ENCODE measurements at regions not wholly inside any gene's neighbourhood (a gene's known extent, or its start where the extent isn't known, plus 50 kb on each side); places are given as distances from the start of the nearest gene placed in this dataset.

DNA sequence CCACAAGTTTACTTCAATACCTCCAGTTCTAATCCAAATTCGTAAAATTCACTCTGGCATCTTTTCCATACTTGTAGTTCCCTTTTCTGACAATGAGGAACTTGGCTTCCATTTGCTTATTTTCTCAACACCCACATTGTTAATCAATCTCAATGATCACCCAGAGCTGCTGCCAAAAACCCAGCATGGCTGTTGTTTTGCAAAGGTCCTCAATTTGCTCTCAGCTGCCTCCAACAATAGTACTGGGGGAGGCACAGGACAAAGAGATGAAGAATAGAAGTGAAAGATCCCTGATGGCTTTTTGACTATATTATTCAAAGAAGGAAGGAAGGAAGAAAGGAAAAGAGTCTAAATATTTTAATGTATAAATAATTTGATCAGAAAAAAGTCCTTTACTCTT lies 847.8 kb downstream of the RAPGEF2 start:
- no peak for DNase-seq

DNA sequence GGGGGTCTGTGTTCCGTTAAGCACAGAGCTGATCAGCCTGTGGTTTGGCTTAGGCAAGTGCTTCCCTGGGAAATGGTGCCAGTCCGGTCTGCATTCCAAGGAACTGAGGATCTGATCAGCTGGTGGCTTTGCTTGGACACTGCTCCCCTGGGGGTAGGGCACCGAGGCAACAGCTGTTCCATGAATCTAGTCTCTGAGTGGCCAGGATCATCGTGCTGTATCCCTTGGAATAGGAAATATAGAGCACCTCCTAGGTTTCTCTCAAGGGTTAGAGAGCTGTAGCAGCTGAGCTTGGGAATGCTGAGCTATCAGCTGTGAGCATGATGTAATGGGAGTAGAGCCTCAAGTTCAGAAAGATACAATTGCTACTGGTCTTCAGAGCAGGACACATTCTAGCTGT lies 863.9 kb downstream of the RAPGEF2 start:
- peak; percentile 4 for DNase-seq

DNA sequence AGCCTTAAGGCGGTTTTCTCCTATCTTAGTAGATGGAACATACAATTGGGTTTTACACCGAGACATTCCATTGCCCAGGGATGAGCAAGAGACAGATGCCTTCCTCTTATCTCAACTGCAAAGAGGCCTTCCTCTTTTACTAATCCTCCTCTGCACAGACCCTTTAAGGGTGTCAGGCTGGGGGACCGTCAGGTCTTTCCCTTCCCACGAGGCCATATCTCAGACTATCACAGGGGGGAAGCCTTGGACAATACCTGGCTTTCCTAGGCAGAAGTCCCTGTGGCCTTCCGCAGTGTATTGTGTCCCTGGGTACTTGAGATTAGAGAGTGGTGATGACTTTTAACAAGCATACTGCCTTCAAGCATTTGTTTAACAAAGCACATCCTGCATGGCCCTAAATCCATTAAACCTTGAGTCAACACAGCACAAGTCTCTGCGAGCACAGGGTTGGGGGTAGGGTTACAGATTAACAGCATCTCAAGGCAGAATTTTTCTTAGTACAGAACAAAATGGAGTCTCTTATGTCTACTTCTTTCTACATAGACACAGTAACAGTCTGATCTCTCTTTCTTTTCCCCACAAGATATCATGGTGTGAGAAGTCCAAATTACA lies 874.1 kb downstream of the RAPGEF2 start:
- DNase-seq: peak; percentile 21

DNA sequence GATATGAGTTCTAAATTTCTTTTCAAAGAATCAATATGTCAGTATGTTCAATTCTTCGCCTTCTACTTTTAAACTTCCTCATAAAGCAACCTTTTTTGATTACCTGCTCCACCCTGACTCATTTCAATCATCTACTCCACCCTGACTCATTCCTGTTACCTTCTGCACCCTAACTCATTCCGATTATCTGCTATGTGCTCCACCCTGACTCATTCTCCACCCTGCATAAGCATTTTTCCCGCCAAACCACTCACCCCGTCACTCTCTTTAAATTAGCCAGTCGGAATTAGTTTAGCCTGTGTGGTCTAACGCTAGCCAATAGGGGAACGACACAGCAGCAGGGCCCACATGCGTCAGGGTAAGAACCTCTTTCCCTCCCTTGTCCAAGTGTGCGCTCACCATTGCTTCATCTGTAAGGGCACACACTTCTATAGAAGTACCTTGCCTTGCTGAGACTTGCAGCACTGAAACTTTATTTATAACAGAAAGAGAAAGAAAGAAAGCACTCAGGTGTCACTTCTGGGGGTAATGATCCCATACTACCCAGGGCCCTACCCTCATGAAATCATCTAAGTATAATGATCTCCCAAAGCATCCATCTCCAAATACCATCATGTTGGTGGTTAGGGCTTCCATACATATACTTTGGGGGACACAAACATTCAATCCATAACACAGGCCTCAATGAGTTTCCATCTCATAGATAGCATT lies 875.2 kb downstream of the RAPGEF2 start:
- DNase-seq: no peak

DNA sequence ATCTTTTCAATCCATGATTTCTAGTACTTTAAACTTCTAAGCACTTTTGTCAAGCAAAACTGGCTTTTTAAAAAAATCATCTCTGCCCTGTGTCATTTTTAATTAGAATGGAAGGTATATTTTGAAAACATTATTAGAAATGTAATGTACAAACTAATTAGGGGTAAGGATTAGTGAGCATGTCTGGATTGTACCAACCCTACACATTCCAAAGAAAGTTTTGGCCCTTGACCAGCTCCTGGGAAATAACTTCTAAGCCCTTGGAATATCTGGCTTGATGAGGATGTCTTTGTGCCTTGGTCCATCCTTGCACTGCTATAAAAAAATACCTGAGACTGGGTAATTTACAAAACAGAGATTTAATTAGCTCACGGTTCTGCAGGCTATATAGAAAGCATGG lies 876.5 kb downstream of the RAPGEF2 start:
- no peak for DNase-seq

DNA sequence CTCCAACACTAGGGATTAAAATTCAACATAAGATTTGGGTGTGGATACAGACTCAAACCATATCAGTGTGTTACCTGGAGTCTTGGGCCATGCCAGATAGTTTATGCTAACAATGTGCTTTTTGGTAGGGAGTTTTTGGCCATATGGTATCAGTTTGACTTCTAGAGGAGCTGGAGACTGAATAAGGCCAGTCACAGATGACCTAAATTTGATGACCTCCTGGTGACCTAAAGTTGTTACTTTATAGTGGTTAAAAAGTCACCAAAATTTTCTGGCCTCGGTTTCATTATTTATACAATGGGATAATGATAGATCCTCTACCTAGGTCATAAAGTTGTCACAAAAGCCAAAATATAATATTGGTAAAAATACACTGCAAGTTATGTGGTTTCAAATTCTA lies 877.1 kb downstream of the RAPGEF2 start:
- no peak for DNase-seq

DNA sequence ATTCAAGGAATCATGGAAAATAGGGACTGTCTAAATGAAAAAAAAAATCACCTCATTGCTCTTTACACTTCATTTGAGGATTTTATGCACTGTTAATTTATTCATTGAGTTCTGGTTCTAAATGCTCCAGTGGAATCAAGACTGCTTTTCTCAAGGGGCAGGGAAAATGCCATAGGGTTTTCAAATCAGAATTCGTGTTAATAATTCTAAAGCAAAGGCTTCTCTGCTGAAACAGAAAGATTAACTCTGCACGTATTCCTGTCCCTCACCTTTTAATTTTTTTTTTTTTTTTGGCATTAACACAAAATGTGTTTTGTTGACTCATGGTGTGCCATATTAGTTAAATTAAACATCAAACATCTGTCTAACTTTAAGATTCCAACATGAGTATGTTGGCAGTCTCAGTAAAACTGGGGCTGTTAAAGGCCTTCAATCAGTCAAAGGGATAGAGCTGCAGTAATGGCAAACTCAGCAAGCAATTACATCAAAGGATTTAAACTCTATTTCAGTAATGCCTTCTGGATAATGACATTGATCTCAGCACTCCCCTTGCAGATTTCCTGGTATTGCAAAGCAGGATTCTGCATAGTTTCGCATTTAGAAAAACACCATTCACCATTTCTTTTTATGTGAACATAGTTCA lies 878.1 kb downstream of the RAPGEF2 start:
- DNase-seq: peak; percentile 69

DNA sequence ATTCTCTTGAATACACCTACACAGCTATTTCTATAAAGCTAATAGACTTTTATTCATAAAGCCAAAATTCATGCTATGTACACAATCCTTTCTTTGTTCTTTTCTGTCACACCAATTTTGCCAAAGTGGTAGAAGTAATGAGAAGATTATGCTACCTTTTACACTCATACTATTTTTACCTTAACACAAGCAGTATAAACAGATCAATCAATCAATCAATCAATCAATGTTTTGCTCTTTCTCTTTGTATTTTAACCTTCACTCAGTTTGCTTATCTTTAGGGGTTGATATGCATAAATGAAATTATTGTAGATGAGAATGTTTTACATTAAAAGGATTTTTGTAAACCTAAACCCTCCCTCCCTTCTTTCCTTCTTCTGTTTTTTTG lies 878.6 kb downstream of the RAPGEF2 start:
- DNase-seq: no peak

DNA sequence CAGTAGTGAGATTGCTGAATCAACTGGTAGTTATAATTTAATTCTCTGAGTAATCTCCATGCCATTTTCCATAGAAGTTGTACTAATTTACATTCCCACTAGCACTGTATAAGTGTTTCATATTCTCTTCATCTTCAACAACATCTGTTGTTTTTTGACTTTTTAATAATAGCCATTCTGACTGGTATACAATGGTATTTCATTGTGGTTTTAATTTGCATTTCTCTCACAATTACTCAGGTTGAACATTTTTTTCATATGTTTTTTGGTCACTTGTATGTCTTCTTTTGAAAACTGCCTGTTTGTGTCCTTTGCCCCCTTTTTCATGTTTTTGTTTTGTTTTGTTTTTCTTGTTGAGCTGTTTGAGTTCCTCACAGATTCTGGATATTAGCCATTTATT lies 880.2 kb downstream of the RAPGEF2 start:
- no peak for DNase-seq

DNA sequence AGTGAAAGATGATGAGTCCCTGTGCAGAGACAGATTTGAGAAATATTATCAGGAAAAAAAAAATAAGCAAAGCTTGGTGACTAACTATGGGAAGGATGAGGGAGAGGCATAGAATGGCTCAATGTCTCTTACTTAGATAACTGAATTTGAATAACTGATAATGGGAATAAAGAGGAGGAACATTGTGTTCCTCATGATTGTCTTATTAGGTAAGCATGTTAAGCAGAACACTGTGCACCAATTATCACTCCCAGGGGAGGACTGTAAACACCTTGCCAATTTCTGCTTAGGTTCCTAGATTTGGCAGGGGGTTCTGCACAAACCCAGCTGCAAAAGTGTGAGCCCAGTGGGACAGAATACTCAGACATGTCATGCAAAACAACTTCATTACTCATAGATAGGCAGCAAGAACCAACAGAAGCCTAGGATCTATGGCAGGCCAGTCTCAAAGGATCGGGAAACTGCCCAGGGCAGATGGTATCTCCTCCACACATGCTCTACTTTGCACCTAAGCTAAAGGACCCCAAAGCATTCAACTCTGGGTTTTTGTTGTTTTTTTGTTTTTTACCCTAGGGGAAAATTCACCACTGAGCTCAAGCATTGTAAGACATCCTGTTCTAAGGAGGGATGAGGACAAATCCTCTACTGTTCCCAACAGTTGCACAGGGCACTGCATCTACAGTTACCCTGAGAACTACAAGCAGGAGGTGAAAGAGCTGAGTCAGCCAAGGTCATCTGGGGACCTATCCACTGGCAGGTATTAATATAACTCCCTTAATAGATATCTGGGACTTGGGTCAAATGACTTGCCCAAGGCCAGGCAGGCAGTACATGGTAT lies 907.0 kb downstream of the RAPGEF2 start:
- DNase-seq: no peak

DNA sequence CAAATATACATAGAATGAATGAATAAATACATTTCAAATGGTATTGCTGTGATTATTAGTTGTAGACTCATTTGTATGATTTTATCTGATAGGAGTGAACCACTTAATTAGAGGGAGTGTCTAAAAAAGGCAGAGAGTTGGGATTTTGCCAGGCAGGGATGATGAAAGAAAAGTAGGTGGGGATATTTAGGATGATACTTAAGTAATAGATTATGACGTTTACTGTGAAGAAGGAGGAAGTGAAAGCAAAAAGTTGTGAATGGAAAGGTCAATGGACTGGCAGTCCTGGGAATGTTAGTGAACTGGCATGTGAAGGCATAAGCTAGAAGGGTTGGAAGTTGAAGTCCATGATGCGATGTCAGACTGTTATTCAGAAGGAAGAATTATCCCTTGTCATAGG lies 917.1 kb downstream of the RAPGEF2 start:
- no peak for DNase-seq

DNA sequence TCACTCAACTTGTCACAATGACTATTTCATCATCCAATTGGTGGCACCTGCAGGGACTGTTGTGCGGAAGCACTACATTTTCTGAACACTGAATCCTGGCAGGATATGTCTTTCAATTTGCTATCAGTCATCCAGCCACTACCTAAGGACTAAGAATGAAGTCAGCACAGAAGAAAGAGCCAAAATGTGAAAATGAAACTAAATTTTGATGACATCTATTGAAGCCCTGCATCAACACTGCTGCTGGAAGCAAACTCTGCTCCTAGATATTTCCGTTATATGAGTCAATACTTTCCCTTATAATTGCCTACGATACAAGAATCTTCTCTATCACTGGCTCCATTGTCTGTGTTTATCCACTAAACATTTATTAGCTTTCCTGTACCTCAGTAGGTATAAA lies 917.9 kb downstream of the RAPGEF2 start:
- DNase-seq: no peak

DNA sequence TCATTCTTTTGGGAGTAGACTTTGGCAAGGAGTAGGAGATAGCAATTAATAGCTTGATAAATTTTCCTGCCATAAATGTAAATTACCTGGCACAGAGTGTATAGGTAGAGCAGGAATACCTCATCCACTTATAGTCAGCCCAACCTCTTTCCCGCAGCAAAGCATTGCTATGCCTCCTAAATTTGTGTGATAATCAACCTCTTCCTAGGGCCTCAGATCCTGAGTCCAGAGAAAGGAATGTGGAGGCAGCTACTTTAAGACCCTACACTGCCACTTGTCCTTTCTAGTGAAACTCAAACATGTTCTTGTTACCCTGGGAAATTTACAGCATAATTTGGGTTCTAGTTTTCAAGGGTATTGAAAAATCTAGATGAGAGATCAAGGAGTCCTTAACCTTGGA lies 919.0 kb downstream of the RAPGEF2 start:
- DNase-seq: no peak

DNA sequence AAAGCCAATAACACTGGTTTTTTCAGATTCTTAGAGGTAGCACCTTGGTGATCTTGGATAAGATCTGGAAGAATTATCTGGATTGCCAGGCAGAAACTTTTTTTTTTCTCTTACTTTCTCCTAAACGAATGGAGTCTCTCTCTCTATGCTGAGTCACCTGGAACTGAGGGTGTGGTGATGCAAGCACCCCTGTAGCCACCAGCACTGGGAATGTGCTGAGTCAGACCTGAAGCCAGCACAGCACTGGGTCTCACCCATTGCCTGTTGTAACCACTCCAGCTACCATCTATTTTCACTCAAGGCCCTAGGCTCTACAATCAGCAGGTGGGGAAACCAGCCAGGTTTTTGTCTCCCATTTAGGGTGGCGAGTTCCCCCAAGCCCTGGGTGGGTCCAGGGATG lies 923.8 kb downstream of the RAPGEF2 start:
- DNase-seq: no peak

DNA sequence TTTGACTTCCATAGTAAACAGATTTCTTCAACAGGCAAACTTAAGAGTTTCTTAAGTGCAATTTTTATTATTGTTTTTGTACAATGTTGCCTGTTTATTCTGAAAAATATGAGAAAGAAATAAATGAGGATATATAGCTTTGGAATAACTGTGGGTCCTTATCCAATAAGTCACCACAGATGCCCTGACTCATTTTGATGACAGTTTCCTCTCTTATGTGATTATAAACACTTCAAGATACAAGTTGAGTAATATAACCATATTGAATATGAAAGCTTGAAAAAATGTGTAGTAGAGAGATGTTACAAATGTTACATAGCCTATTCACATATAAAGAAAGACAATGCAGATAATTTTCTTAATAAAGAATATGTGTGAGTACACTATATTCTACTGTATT lies 931.6 kb downstream of the RAPGEF2 start:
- DNase-seq: no peak

DNA sequence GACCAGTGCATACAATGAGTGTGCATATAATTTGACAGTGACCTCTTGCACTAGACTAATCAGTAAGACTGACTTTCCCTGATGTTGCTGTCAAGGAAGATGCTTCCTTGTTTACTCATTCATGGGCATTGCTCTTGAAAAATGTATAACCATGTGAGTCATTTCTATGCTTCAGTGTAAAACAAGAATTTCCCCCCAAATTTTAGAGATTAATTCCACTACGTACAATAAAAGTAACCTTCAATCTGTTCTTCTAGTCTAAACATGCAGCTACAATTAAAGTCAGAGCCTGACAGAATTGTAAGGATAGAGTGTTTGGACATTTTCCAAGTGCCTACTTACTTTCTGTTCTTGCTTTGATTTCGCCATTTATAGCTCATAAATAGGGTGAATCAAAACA lies 935.7 kb downstream of the RAPGEF2 start:
- DNase-seq: no peak

DNA sequence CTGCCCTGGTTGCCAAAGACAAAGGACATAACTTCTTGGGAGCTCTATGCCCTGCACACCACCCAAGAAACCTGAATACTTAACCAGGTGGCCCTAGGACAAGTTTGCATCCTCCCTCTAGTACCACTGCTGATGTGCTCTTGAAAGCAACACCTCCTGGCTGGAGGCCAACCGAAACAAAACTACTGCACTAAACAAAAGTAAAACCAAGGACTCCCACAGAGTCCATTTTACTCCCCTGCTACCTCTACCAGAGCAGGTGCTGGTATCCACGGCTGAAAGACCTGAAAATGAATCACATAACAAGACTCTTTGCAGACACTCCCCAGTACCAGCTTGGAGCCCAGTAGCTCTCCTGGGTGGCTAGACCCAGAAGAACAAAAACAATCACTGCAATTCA lies 941.8 kb downstream of the RAPGEF2 start:
- DNase-seq: no peak

DNA sequence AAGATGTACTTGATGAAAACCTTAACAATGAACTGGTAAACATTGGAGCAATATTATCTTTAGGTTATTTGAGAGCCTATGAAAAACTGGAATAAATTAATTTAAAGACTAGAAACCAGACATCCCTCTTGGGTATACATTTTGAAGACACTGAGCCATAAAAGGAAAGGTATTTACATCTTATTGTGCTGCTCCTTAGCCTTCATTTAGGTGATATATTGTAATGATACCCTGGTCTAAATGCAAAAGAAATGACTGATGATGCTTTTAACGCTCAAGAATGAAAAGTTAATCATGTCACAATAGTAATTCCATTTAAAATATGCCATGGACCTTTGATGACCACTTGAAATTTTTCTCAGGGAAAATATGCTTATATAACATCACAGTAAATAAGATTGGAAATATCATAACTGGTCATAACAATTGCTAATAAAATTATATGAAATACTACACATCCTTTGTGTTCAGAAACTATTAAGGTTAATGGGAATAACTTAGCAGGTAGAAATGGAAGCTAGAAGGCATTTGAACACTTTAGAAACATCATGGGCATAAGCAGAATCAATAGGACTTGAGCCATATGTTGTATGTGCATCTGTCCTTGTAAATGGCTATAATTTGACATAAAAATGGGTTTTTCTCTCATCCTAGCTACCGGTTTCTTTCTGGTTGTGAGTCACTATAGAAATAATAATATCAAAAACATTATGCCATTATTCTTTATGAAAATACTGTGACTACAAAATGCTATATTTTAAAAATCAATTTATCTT lies 979.7 kb downstream of the RAPGEF2 start:
- DNase-seq: no peak

DNA sequence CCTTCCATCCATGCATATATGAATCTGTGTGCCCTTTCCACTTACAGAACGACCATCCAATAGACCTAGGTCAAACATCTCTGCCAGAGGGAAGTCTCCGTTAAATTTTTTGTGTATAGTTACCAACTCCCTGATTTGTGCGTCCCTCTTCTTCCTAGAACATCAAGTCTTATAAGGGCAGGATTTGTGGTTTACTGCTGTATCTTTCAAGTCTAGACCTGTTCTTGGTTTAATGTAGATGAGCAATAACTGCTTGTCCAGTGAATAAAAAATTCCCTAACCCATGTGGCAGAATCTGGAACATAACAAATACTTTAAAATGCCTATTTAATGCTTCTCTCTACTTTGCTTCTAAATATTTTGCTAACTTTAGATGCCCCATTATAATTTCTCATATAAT lies 988.8 kb downstream of the RAPGEF2 start:
- no peak for DNase-seq

DNA sequence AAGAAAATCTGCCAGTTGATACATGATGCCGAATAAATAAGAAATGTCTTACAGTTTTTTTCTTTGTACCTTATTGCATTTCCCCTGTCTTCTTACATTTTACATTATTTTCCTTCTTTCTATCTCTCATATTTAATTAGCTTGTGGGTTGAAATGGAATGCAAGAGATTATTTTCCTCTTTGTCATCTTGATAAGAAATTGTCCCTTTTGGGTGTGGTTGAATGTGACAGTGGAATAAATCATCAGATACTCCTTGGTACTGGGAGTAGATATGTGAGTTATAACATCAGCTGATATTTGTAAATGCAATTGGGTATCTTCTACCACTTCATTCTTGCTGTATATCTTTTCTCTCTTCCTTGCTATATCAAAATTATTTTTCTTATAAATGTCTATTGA lies 997.4 kb downstream of the RAPGEF2 start:
- DNase-seq: no peak

DNA sequence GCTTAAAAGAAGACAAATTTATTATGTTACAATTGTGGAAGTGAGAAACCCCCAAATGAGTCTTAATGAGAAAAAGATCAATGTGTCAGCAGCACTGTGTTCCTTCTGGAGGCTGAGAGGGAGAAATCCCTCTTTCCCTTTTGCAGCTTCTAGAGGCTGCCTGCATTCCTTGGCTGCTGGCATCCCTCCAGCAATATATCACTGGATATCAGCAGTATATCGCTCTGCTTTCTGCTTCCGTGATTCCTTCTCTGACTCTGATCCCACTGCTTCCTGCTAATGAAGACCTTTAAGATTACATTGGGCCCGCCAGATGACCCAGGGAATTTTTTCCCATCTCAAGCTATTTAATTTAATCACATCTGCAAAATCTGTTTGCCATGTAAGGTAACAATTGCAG lies 1008.0 kb downstream of the RAPGEF2 start:
- no peak for DNase-seq

DNA sequence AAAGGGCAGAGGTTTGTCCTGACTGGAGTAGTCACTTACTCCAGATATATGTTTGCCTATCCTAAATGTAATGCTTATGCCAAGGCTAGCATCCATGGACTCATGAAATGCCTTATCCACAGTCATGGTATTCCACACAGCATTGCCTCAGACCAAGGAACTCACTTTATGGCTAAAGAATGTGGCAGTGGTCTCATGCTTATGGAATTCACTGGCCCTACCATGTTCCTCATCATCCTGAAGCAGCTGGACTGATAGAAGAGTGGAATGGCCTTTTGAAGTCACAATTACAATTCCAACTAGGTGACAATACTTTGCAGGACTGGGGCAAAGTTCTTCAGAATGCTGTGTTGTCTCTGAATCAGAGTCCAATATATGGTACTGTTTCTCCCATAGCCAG lies 1014.8 kb downstream of the RAPGEF2 start:
- DNase-seq: no peak
